ENCODE measurements at regions not wholly inside any gene's neighbourhood (a gene's known extent, or its start where the extent isn't known, plus 50 kb on each side); places are given as distances from the start of the nearest gene placed in this dataset.

GRCh38 chr6:96743496-96743895 is 93.8 kb downstream of the GPR63 start:
- TF ChIP-seq YY1 (IDR thresholded peaks at IDR 0.05; ENCODE audit: insufficient read depth, insufficient read length) (no peak), ZNF274 (IDR thresholded peaks at IDR 0.05; ENCODE audit: low read depth, low read length) (no peak), SUZ12 (IDR thresholded peaks at IDR 0.05; ENCODE audit: extremely low read depth, insufficient read depth, insufficient read length) (no peak)

Measured in NT2/D1 (cell line).